ENCODE measurements at regions not wholly inside any gene's neighbourhood (a gene's known extent, or its start where the extent isn't known, plus 50 kb on each side); places are given as distances from the start of the nearest gene placed in this dataset.
A peak's percentile ranks its signal among the peaks of the same experiment; 100 is the strongest.

DNA sequence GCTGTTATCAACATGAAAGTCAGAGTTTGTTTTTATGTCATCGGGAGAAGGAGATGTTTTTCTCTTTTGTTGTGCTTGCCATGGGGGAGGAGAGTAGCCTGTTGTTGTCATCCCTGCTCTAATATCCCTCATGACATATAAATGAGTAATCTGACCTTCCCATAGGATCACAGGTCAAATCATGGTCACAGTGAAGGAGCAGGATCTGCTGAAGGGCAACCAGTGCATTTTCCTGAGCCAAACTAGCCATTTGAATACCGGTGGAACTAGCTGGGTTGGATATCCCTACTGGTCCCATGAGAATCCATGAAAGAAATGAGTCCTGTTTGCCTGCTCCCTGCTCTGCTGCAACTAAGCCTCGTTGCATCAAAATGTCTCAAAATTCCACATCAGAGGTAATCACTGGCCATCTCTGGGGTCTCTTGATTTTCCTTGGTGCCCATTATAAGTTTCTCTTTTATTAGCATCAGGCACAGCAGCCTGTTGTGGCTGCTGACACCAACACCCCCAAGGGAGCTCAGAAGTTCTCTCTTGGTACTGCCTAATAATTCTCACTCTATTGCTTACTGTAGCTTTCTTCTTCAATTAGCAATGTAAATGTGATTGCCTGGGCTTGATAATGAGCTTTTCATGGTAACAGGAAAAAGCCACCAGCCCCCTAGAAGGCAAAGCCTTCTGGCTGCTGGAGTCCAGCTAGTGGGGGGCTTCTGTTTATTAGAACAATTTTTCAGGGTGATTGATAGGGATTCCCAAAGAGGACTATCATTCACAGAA is 211.4 kb upstream of the ERCC4 start:
- Histone ChIP-seq H2AK5ac (ENCODE audit: insufficient read length, low read length) (no peak overlapping the region), H3K56ac (ENCODE audit: insufficient read length, low read depth, low read length) (no peak overlapping the region), H3K79me1 (ENCODE audit: insufficient read depth, low read depth, low read length, poor library complexity, severe bottlenecking) (no peaks in the 10 kb centered on the region), H2AFZ (ENCODE audit: low read length) (no peak overlapping the region), H4K20me1 (ENCODE audit: control insufficient read depth, insufficient read depth, insufficient read length) (no peaks in the 10 kb centered on the region), H3K18ac (ENCODE audit: insufficient read length, low read depth, low read length) (no peak overlapping the region), H3K4ac (ENCODE audit: low read depth, low read length) (no peak overlapping the region), H3T11ph (ENCODE audit: low read length) (no peak overlapping the region), H4K91ac (ENCODE audit: insufficient read length, low read depth, low read length) (no peak overlapping the region), H4K5ac (ENCODE audit: insufficient read length, low read depth, low read length) (no peak overlapping the region), H3K27ac (ENCODE audit: insufficient read length, low read depth, low read length) (no peak overlapping the region), H3K79me2 (ENCODE audit: insufficient read depth, low read length) (no peaks in the 10 kb centered on the region), H3K4me1 (ENCODE audit: insufficient read depth, low read length) (peaks cover 8% of the 10 kb centered on the region; the same call in 1 of the 2 replicates), H3K23ac (ENCODE audit: insufficient read length, low read depth, low read length) (no peak overlapping the region), H3K23me2 (ENCODE audit: insufficient read length, low read depth, low read length, poor library complexity, severe bottlenecking) (no peaks in the 10 kb centered on the region), H3K27me3 (ENCODE audit: insufficient read depth, low read length) (no peaks in the 10 kb centered on the region), H3K4me2 (ENCODE audit: insufficient read depth, insufficient read length, low read length) (no peak overlapping the region), H4K8ac (replicated peaks; ENCODE audit: insufficient read length, low read depth, low read length) (no peak overlapping the region), H2BK120ac (ENCODE audit: low read depth, low read length, poor library complexity, severe bottlenecking) (no peak overlapping the region), H2BK12ac (ENCODE audit: insufficient read length, low read depth, low read length) (no peak overlapping the region), H3K14ac (ENCODE audit: insufficient read depth, low read length) (no peak overlapping the region), H2BK5ac (ENCODE audit: insufficient read length, low read length) (no peak overlapping the region), H2BK15ac (ENCODE audit: low read depth, low read length) (no peak overlapping the region), H3K9ac (ENCODE audit: extremely low read depth, insufficient read length, low read length) (no peak overlapping the region), H2BK20ac (ENCODE audit: low read depth, low read length, poor library complexity, severe bottlenecking) (no peak overlapping the region), H3K9me3 (ENCODE audit: control insufficient read depth, low read depth, low read length) (no peaks in the 10 kb centered on the region)
- TF ChIP-seq, protein P1, sequence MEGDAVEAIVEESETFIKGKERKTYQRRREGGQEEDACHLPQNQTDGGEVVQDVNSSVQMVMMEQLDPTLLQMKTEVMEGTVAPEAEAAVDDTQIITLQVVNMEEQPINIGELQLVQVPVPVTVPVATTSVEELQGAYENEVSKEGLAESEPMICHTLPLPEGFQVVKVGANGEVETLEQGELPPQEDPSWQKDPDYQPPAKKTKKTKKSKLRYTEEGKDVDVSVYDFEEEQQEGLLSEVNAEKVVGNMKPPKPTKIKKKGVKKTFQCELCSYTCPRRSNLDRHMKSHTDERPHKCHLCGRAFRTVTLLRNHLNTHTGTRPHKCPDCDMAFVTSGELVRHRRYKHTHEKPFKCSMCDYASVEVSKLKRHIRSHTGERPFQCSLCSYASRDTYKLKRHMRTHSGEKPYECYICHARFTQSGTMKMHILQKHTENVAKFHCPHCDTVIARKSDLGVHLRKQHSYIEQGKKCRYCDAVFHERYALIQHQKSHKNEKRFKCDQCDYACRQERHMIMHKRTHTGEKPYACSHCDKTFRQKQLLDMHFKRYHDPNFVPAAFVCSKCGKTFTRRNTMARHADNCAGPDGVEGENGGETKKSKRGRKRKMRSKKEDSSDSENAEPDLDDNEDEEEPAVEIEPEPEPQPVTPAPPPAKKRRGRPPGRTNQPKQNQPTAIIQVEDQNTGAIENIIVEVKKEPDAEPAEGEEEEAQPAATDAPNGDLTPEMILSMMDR (conservative IDR thresholded peaks at IDR 0.05) = no peak
- Mint-ChIP-seq H3K36me3 (ENCODE audit: insufficient read depth in 1 of 3, low read depth in 3 of 3) (peaks cover 0 to 13% (median 0%) of the 10 kb centered on the region in 3 experiments; a peak in 3 of 7 replicates), H3K9me3 (peaks cover 10% of the 10 kb centered on the region in 2 experiments; a peak in 4 of 5 replicates), H3K4me3 (peak overlapping the region in 1 of 2 experiments; percentile 37; a peak in 1 of 5 replicates), H3K27me3 (ENCODE audit: low read depth) (no peaks in the 10 kb centered on the region), H3K27ac (peak overlapping the region in 1 of 3 experiments; percentile 58; a peak in 1 of 7 replicates), H3K4me1 (peaks cover 14% of the 10 kb centered on the region in 2 experiments)
- DNase-seq = no peak
- no CpG with 5 or more reads among the region's 3 CpGs for WGBS (ENCODE audit: extremely low coverage, insufficient read length, low lambda C conversion rate)
